ENCODE measurements at regions not wholly inside any gene's neighbourhood (a gene's known extent, or its start where the extent isn't known, plus 50 kb on each side); places are given as distances from the start of the nearest gene placed in this dataset.
A peak's percentile ranks its signal among the peaks of the same experiment; 100 is the strongest.

DNA sequence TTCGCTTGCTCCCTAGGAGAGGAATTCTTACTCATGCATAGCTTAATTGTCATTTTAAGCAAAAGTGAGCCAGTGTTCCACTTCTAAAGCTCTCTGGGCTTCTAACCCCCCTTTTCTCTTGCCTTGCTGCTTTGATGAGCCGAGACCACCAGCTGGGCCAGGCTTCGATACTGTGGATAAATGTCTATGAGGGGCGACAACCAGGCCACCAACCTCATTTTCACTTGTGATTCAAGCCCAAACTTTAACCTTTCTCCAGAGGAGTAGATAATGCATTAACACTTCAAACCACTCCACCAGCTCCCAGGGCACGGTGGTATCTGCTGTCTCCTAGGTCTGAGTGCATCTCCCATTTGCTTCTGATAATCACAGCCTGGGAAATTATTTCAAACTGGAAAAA, 205.6 kb downstream of the PSAT1 start:
- DNase-seq, result no peak
- Histone ChIP-seq H3K4me1 (no peaks in the 10 kb centered on the region), H3K4me3 (no peak overlapping the region), H3K27me3 (no peaks in the 10 kb centered on the region), H3K36me3 (no peaks in the 10 kb centered on the region), H3K9me3 (replicated peaks) (no peaks in the 10 kb centered on the region), H3K27ac (no peak overlapping the region)

DNA sequence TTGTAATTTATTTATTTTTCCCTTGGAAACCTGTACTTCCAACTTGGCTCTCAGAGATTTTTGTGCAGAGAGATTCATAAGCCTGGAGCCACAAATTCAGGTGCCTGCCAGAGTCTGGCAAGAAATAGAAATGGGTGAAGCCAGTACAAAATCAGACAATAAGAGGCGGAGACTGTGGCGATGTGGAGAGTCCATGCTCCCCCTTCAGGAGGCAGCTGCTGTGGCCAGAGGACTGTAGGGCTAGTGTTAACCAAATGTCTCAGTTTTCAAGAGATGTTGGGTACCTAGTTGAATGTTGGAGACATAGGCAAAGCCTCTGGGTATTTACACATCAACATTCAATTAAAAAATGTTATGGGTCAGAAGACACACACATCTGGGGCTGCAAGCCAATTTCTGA, 208.6 kb downstream of the PSAT1 start:
- H3K4me1 ChIP-seq, result no peaks in the 10 kb centered on the region
- no peaks in the 10 kb centered on the region for H3K36me3 ChIP-seq
- H3K27me3 ChIP-seq, result no peaks in the 10 kb centered on the region
- no peaks in the 10 kb centered on the region for H3K9me3 ChIP-seq (replicated peaks)
- H3K4me3 ChIP-seq, result no peak overlapping the region
- DNase-seq, result peak in 1 of 2 experiments; percentile 15
- H3K27ac ChIP-seq, result no peak overlapping the region

DNA sequence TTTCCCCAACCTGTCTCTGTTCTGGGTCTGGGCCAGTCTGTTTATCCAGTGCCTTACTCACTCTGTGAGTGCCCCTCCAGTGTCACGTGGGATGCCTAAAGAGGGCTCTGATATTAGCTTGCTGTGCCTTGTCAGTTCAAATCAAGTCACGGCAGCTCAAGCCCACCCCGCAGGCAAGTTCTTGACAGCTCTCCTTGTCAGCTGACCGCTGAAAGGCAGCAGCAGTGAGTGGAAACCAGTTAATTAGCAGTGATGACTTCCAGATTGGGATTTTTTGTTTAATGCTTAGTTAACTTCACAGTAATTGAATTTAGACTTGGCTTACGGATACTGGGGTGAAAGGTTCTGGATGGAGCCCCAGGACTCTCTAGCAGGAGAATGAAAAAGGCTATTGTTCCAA, 210.1 kb downstream of the PSAT1 start:
- Histone ChIP-seq H3K4me1 (no peaks in the 10 kb centered on the region), H3K9me3 (replicated peaks) (no peaks in the 10 kb centered on the region), H3K4me3 (no peak overlapping the region), H3K36me3 (no peaks in the 10 kb centered on the region), H3K27me3 (no peaks in the 10 kb centered on the region), H3K27ac (no peak overlapping the region)
- DNase-seq, result no peak

DNA sequence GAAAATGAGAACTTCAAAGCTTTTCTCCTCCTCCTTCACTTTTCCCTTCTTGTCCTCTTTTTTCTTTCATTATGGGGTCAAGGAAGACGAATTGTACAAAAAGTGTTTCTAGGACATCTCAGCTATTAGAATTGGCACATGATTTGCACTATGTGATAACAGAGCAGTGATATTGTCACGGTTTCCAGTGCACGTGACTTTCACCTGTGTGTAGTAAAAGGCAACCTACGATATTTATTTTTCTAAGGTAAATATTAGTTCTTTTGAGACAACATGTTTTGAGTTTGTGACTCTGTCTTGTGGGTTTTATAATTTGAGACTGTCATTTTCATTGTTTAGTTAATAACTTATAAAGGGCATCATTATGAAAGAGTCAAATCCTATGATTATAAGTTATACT, 213.1 kb downstream of the PSAT1 start:
- H3K36me3 ChIP-seq, result no peaks in the 10 kb centered on the region
- H3K4me3 ChIP-seq, result no peak overlapping the region
- no peak for DNase-seq
- no peaks in the 10 kb centered on the region for H3K9me3 ChIP-seq (replicated peaks)
- no peaks in the 10 kb centered on the region for H3K4me1 ChIP-seq
- no peaks in the 10 kb centered on the region for H3K27me3 ChIP-seq
- no peak overlapping the region for H3K27ac ChIP-seq

DNA sequence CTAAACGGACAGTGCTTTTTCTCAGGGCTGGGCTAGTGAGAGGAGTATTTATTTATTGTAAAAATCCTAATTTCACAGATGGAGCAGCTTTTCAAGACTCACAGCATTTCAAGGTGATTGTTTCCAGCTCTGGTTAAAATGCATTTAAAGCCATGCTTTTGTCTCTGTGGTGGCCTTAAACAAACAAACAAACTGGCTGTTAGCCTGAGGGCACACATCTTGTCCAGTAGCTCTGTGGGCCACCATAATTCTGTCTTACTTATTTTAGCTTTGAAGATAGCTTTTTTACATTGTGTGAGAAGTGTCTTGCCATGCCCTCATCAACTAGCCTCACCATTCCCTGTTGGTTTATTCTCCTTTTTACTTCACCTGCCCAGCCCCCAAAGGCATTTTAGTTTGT, 218.2 kb downstream of the PSAT1 start:
- H3K9me3 ChIP-seq (replicated peaks), result no peaks in the 10 kb centered on the region; the same call in 1 of the 2 replicates
- no peaks in the 10 kb centered on the region for H3K4me1 ChIP-seq
- peak in 1 of 2 experiments; percentile 18 for DNase-seq
- H3K27ac ChIP-seq, result no peak overlapping the region
- no peak overlapping the region for H3K4me3 ChIP-seq
- no peaks in the 10 kb centered on the region for H3K27me3 ChIP-seq
- H3K36me3 ChIP-seq, result no peaks in the 10 kb centered on the region

DNA sequence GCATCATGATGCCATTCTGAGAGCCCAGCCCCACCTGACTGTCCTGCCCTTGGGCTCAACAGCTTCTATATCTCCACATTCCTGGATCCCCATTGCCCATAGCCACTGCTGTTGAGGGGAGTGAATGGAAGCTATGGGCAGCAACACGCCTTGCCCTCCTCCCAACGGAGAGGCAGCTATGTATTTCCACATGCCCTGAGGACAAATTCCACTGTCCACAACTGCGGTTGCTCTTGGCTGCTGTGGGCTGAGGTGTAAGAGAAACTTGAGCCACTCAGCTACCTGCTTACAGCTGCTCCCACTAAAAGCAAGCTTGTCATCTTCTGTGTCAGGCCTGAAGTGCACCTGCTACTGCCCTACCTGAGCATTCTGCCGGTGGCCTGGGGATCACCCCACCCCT, 222.9 kb downstream of the PSAT1 start:
- Histone ChIP-seq H3K27ac (no peak overlapping the region), H3K9me3 (replicated peaks) (no peaks in the 10 kb centered on the region; the same call in none of the 2 replicates), H3K4me3 (no peak overlapping the region), H3K4me1 (no peaks in the 10 kb centered on the region), H3K36me3 (no peaks in the 10 kb centered on the region), H3K27me3 (no peaks in the 10 kb centered on the region; the same call in 1 of the 2 replicates)
- peak in 1 of 2 experiments; percentile 6 for DNase-seq

DNA sequence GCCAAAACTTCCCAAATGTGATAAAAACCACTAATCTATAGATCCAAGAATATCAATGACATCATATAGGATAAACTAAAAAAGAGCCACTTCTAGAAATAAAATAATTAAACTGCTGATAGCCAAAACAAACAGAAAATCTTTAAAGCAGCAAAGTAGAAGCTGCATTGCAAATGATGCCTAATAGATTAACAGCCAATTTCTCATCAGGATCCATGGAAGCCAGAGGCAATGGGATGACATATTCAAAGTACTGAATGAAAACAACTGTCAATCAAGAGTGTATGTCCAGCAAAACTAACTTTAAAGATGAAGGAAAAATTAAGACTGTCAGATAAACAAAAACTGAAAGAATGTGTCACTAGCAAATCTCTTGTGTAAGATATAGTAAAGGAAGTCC, 224.8 kb downstream of the PSAT1 start:
- Histone ChIP-seq H3K4me1 (no peaks in the 10 kb centered on the region), H3K4me3 (no peak overlapping the region), H3K27ac (no peak overlapping the region), H3K9me3 (replicated peaks) (no peaks in the 10 kb centered on the region; the same call in none of the 2 replicates), H3K36me3 (no peaks in the 10 kb centered on the region), H3K27me3 (no peaks in the 10 kb centered on the region; the same call in 1 of the 2 replicates)
- DNase-seq, result no peak

DNA sequence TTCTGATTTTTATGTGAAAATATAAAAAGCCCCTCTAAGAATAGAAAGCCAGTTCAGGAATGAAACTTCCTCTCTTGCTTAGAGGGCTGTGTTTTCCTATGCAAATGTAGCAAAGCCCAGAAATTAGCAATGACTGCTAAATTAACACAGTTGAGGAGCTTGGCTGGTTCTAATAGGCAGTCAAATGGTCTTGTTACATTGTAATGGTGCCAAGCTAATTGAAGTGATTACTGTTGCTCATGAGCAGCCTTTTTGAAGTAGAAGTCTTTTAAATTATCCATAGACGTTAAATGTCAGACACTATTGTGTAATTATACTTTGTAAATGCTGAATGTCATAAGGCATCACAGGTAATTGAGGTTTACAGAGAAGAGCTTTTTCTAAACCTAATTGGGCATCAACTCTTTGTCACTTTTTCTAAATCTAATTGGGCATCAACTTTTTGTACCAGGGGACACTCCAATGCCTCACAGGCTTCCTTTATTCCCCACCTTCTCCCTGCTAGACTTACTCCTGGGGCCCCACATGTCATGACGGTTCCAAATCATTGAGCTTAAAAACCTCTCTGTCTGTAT, 229.1 kb downstream of the PSAT1 start:
- no peaks in the 10 kb centered on the region for H3K36me3 ChIP-seq
- H3K9me3 ChIP-seq (replicated peaks), result no peaks in the 10 kb centered on the region; the same call in 1 of the 2 replicates
- no peak for DNase-seq

DNA sequence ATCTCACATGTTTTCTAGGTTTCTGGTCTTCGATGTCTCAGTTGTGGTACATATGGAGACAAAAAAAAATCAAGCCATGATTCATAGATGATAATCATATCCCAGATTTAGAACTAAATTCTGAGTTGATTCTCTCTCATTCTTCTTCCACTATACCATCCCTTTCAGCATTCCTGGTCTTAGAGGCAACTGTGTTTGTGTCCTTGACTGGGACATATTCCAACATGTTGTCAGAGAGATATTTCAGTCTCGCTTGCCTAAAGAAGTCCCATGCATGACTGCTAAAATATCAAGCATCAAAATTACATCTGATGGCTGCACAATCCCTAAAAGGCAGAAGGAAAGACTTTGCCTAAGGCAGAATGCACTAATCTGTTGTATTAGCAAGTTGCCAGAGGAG, 236.6 kb downstream of the PSAT1 start:
- Histone ChIP-seq H3K27me3 (no peaks in the 10 kb centered on the region), H3K4me1 (no peaks in the 10 kb centered on the region), H3K36me3 (no peaks in the 10 kb centered on the region), H3K4me3 (no peak overlapping the region), H3K27ac (no peak overlapping the region), H3K9me3 (replicated peaks) (no peaks in the 10 kb centered on the region; the same call in 1 of the 2 replicates)
- no peak for DNase-seq

More for the DNA sequence above, 229.1 kb downstream of the PSAT1 start:
- H3K27me3 ChIP-seq, result no peaks in the 10 kb centered on the region; the same call in 1 of the 2 replicates
- no peak overlapping the region for H3K4me3 ChIP-seq
- H3K27ac ChIP-seq, result no peak overlapping the region
- no peaks in the 10 kb centered on the region for H3K4me1 ChIP-seq

DNA sequence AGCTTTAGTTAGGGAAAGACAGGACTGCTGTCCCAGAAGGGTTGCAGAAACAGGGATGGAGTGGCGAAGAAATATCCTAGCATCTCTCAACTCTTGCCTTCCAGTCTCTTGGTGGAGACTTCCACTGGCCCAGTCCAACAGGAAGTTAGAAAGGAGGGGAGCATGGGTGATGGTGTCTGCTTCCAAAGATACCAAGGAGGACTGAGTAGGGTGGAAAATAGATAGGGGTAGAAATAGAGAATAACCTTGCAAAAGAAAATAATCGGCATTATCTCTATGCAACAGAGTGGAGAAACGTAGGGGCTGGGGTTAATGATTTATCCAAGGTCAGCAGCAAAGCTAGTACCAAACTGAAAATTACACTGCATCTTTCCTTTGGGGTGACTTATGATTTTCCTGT, 242.3 kb downstream of the PSAT1 start:
- peaks cover 5% of the 10 kb centered on the region; the same call in 1 of the 2 replicates for H3K4me1 ChIP-seq
- no peaks in the 10 kb centered on the region; the same call in 1 of the 2 replicates for H3K9me3 ChIP-seq (replicated peaks)
- no peak overlapping the region for H3K4me3 ChIP-seq
- H3K27ac ChIP-seq, result no peak overlapping the region
- H3K36me3 ChIP-seq, result no peaks in the 10 kb centered on the region
- no peak for DNase-seq
- peaks cover 2% of the 10 kb centered on the region; the same call in 1 of the 2 replicates for H3K27me3 ChIP-seq

DNA sequence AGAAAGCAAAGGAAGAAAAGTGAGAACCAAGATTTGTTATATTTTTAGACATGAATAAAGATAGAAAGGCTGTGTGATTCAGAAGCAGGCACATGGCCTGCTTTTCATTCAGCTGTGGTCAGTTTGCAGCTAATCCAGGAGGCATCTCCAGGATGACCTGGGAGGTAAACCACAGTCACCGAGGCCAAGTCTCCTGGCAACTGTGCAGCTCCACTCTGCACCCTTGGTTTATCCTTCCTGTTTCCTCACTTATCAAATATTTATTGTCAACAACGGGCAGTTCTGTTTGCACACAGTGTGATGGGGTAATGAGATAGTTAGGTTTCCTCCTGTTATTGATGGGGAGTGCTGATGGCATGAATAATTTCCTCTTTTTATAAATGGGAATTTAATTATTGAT, 243.0 kb downstream of the PSAT1 start:
- Histone ChIP-seq H3K36me3 (no peaks in the 10 kb centered on the region), H3K4me1 (peaks cover 5% of the 10 kb centered on the region; the same call in 1 of the 2 replicates), H3K9me3 (replicated peaks) (no peaks in the 10 kb centered on the region; the same call in 1 of the 2 replicates), H3K27ac (no peak overlapping the region), H3K4me3 (no peak overlapping the region), H3K27me3 (peaks cover 4% of the 10 kb centered on the region; the same call in 1 of the 2 replicates)
- peak; percentile 13 to 35 for DNase-seq

DNA sequence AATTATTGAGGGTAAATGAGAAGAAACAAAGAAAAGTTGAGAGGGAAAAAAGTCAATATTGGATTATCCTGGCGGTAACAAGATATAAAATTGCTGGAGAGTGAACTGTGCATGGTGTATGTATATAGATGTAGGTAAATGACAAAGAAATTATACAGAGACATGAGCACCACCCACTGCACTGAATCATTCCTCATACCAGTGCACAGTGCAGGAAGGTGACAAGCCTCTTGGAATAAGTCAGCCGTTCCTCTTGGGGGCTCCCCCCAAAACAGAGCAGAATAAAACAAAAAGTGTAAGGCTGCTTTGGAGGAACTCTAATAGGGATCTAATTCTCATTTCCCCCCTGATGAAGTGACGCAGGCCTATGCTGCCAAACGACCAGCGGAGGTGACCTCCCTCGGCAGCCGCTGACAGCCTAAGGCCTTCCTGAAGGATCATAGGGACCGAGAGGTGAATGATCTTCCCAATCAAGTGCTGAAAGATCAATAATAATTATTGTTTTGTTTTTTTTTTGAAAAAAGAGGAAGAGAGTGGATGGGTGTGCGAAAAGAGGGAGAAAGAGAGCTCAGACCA, 245.0 kb downstream of the PSAT1 start:
- Histone ChIP-seq H3K4me3 (no peak overlapping the region), H3K4me1 (peaks cover 5% of the 10 kb centered on the region; the same call in 1 of the 2 replicates), H3K27me3 (peaks cover 4% of the 10 kb centered on the region; the same call in 1 of the 2 replicates), H3K36me3 (no peaks in the 10 kb centered on the region), H3K27ac (no peak overlapping the region), H3K9me3 (replicated peaks) (no peaks in the 10 kb centered on the region)
- DNase-seq, result no peak

DNA sequence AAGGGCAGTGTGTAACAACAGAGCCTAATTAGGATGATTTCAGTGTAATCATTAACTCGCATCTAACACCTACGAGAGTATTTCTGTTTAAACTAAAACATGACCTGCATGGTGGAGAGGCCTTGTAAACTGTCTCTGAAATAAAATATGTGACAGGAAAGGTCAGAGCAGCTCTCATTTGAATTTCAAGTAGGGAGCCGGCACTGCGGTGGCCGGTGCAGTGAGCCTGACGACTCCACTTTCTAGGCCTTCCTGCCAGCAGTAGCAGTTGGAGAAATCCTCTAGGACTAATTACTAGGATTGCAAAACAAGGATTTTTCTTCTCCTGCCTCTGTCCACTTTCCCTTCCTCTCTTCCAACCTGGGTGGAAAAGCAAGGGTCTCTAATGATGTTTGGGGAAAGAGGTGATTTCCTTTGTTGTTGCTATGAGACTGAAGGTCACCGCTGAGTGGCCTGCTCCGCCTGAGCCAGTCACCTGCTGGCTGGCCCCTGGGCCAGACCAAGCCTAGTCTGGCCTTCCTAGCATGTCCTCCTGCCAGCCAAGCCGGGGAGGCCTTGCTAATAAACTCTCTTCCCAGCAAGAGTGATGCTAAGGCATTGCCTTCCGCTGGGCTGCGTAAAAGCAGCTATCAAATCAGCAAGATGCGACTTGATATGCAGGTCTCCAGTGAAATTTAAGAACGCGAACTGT, 245.7 kb downstream of the PSAT1 start:
- Histone ChIP-seq H3K4me3 (no peak overlapping the region), H3K36me3 (no peaks in the 10 kb centered on the region), H3K9me3 (replicated peaks) (no peaks in the 10 kb centered on the region), H3K27me3 (peaks cover 4% of the 10 kb centered on the region; the same call in 1 of the 2 replicates), H3K4me1 (peaks cover 5% of the 10 kb centered on the region; the same call in 1 of the 2 replicates), H3K27ac (no peak overlapping the region)
- DNase-seq, result no peak

DNA sequence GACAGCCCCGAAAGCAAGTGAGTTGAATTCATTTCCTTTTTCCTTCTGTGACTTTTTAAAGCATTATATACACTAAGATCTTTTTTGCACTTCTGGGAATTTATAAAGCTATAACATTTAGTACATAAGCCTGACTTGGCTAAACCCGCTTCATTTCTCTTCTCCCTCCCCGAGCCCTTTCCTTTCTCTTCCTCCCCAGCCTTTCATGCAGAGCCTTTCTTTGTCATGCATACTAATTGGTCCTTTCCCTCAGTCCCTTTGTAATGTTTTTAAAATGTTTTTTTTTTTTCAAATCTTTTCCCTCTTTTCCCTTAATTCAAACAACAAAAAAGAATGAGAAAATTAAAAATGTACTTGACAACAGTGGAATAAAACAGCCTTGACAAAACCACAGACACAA, 246.4 kb downstream of the PSAT1 start:
- no peaks in the 10 kb centered on the region for H3K36me3 ChIP-seq
- H3K4me3 ChIP-seq, result no peak overlapping the region
- H3K27me3 ChIP-seq, result peaks cover 4% of the 10 kb centered on the region; the same call in 1 of the 2 replicates
- H3K9me3 ChIP-seq (replicated peaks), result no peaks in the 10 kb centered on the region
- peaks cover 5% of the 10 kb centered on the region; the same call in 1 of the 2 replicates for H3K4me1 ChIP-seq
- DNase-seq, result no peak
- no peak overlapping the region for H3K27ac ChIP-seq

DNA sequence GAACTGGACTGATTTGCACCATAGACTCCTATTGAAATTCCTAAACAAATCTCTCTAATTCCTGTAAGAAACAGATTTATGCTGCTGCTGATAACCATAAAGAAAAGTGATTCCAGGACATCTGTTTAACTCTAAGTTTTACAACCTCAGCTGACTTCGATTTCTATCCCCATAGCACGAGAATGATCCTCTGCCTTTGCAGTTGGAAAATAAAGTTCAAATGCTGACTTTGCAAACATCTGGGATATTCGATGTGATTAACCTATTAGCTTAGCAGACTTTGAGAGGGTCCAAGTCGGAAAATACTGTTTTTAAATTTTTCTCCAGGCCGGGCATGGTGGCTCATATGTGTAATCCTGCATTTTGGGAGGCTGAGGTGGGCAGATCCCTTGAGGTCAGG, 247.3 kb downstream of the PSAT1 start:
- peaks cover 4% of the 10 kb centered on the region; the same call in 1 of the 2 replicates for H3K27me3 ChIP-seq
- H3K9me3 ChIP-seq (replicated peaks), result no peaks in the 10 kb centered on the region
- peaks cover 5% of the 10 kb centered on the region; the same call in 1 of the 2 replicates for H3K4me1 ChIP-seq
- H3K4me3 ChIP-seq, result no peak overlapping the region
- no peak overlapping the region for H3K27ac ChIP-seq
- no peaks in the 10 kb centered on the region for H3K36me3 ChIP-seq
- DNase-seq, result no peak
